Lung (tissue), 11 donors: ENCODE measurements at regions not wholly inside any gene's neighbourhood (a gene's known extent, or its start where the extent isn't known, plus 50 kb on each side); places are given as distances from the start of the nearest gene placed in this dataset.

ENCODE experiments used
- ATAC-seq: fragments of 200-7000 bp; cut with Tn5 transposase; one replicate; pipeline ENCODE4 v1.9.1; 2020; ENCODE audit warnings: moderate number of reproducible peaks; ENCODE audit not compliant: insufficient read depth, low FRiP score
- DNase-seq, 3 donors: peaks; one replicate each; pipeline ENCODE4 v3.0.0-alpha.2; 2013 to 2017
- H3K27ac ChIP-seq, 2 donors: one replicate each; pipeline ENCODE4 v1.5.1; 2013; ENCODE audit warnings: mild to moderate bottlenecking in 2 of 2, moderate library complexity in 2 of 2, control low read depth in 1 of 2, inconsistent platforms in 1 of 2, low read depth in 1 of 2, low read length in 1 of 2
- H3K27me3 ChIP-seq, 3 donors: one replicate each; pipeline ENCODE4 v1.5.1; 2013; ENCODE audit warnings: low read length in 2 of 3; ENCODE audit not compliant: control insufficient read depth in 3 of 3, insufficient read depth in 3 of 3
- H3K36me3 ChIP-seq, 4 donors: one replicate each; pipeline ENCODE4 v1.5.1; 2013; ENCODE audit warnings: low read length in 4 of 4, mild to moderate bottlenecking in 1 of 4, moderate library complexity in 1 of 4; ENCODE audit not compliant: control insufficient read depth in 4 of 4, insufficient read depth in 4 of 4
- H3K4me1 ChIP-seq, 5 donors: one replicate each; pipeline ENCODE4 v1.5.1; 2013; ENCODE audit warnings: low read length in 5 of 5, mild to moderate bottlenecking in 2 of 5, moderate library complexity in 1 of 5; ENCODE audit not compliant: control insufficient read depth in 5 of 5, insufficient read depth in 5 of 5
- H3K4me3 ChIP-seq: one replicate; pipeline ENCODE4 v1.5.1; 2013; ENCODE audit warnings: mild to moderate bottlenecking, control low read depth, moderate library complexity
- H3K9ac ChIP-seq, 2 donors: one replicate each; pipeline ENCODE4 v1.5.1; 2013; ENCODE audit warnings: low read length in 2 of 2, control low read depth in 1 of 2; ENCODE audit not compliant: insufficient read depth in 1 of 2
- H3K9me3 ChIP-seq, 4 donors: one replicate each; pipeline ENCODE4 v1.5.1; 2013; ENCODE audit warnings: low read length in 3 of 4, mild to moderate bottlenecking in 1 of 4, moderate library complexity in 1 of 4; ENCODE audit not compliant: control insufficient read depth in 4 of 4, insufficient read depth in 3 of 4
- WGBS, 2 donors: extraction: QIAGEN DNeasy Blood & Tissue Kit; methylation state at CpG; one replicate each; pipeline ENCODE4 v1.1.7; 2013; 5-methylcytosine and 5-hydroxymethylcytosine counted together
- TF ChIP-seq, protein P1 (sequence below): IDR thresholded peaks from 2 replicates; pipeline ENCODE4 v1.5.1; 2012; ENCODE audit warnings: mild to moderate bottlenecking; ENCODE audit errors: control extremely low read depth, extremely low read depth
- donor health status: control.
- donor health status: control.
- donor health status: Bipolar disorder and iron deficiency.
- donor health status: healthy.
- donor health status: DM: yes; HTN: yes; CAD: no.

DNA sequence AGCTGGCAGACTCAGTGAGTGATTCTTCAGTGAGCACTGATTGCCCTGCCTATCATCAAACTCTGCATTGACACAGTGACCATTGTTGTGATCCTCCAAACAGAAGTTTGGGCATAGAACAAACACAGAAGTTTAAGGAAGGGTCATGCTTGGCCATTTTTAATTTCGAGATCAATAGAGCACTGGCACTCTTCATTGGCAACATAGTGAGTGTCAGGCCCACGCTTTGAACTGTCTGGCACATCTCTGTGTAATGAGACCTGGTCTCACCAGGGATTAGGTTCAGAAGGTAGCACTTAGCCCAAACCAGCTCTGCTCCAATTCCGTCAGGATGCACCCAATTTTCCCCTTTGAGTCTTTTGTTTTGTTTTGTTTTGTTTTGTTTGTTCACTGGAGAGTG lies 127.1 kb upstream of the MOCS2 start:
- H3K9me3 ChIP-seq = peaks cover 0 to 1% (median 0%) of the 10 kb centered on the region in 4 donors
- no peak for ATAC-seq
- no peaks in the 10 kb centered on the region for H3K27me3 ChIP-seq
- 87 to 90% methylated on average over 3 of the region's 3 CpGs for WGBS, 2 donors
- H3K4me3 ChIP-seq = no peak overlapping the region
- H3K27ac ChIP-seq = no peak overlapping the region
- H3K36me3 ChIP-seq = no peaks in the 10 kb centered on the region
- no peak for DNase-seq
- no peak overlapping the region for H3K9ac ChIP-seq
- TF ChIP-seq, protein P1, sequence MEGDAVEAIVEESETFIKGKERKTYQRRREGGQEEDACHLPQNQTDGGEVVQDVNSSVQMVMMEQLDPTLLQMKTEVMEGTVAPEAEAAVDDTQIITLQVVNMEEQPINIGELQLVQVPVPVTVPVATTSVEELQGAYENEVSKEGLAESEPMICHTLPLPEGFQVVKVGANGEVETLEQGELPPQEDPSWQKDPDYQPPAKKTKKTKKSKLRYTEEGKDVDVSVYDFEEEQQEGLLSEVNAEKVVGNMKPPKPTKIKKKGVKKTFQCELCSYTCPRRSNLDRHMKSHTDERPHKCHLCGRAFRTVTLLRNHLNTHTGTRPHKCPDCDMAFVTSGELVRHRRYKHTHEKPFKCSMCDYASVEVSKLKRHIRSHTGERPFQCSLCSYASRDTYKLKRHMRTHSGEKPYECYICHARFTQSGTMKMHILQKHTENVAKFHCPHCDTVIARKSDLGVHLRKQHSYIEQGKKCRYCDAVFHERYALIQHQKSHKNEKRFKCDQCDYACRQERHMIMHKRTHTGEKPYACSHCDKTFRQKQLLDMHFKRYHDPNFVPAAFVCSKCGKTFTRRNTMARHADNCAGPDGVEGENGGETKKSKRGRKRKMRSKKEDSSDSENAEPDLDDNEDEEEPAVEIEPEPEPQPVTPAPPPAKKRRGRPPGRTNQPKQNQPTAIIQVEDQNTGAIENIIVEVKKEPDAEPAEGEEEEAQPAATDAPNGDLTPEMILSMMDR = no peak
- H3K4me1 ChIP-seq = no peaks in the 10 kb centered on the region

GRCh38 chr5:53237876-53238275 lies 128.3 kb upstream of the MOCS2 start:
- Histone ChIP-seq H3K27me3 (no peaks in the 10 kb centered on the region), H3K4me1 (no peaks in the 10 kb centered on the region), H3K36me3 (no peaks in the 10 kb centered on the region), H3K4me3 (no peak overlapping the region), H3K27ac (no peak overlapping the region), H3K9ac (no peak overlapping the region), H3K9me3 (peaks cover 0 to 1% (median 0%) of the 10 kb centered on the region in 4 donors)
- DNase-seq (no peak), ATAC-seq (no peak)
- 69 to 76% methylated on average over 6 of the region's 6 CpGs for WGBS, 2 donors
- TF ChIP-seq, protein P1 = no peak

- H3K36me3 ChIP-seq = no peaks in the 10 kb centered on the region
Observed at GRCh38 chr5:53239301-53239990, 129.9 kb upstream of the MOCS2 start.

More at GRCh38 chr5:53239301-53239990, 129.9 kb upstream of the MOCS2 start:
- no peaks in the 10 kb centered on the region for H3K9me3 ChIP-seq
- no peaks in the 10 kb centered on the region for H3K4me1 ChIP-seq
- TF ChIP-seq, protein P1 = no peak
- DNase-seq (no peak), ATAC-seq (no peak)
- 92 to 97% methylated on average over 2 of the region's 2 CpGs for WGBS, 2 donors
- no peak overlapping the region for H3K27ac ChIP-seq
- no peaks in the 10 kb centered on the region for H3K27me3 ChIP-seq
- H3K9ac ChIP-seq = no peak overlapping the region
- H3K4me3 ChIP-seq = no peak overlapping the region
